ENCODE measurements at regions not wholly inside any gene's neighbourhood (a gene's known extent, or its start where the extent isn't known, plus 50 kb on each side); places are given as distances from the start of the nearest gene placed in this dataset.

- Histone ChIP-seq H2AK5ac (ENCODE audit: insufficient read length, low read length) (no peak overlapping the region), H3K9me3 (ENCODE audit: control insufficient read depth, low read depth, low read length) (no peaks in the 10 kb centered on the region), H3K56ac (ENCODE audit: insufficient read length, low read depth, low read length) (no peak overlapping the region), H3K23ac (ENCODE audit: insufficient read length, low read depth, low read length) (no peak overlapping the region), H2BK5ac (ENCODE audit: insufficient read length, low read length) (no peak overlapping the region), H2BK12ac (ENCODE audit: insufficient read length, low read depth, low read length) (no peak overlapping the region), H2BK120ac (ENCODE audit: low read depth, low read length, poor library complexity, severe bottlenecking) (no peak overlapping the region), H3K27ac (ENCODE audit: insufficient read length, low read depth, low read length) (no peak overlapping the region), H3K4ac (ENCODE audit: low read depth, low read length) (no peak overlapping the region), H3K4me1 (ENCODE audit: insufficient read depth, low read length) (no peaks in the 10 kb centered on the region), H4K91ac (ENCODE audit: insufficient read length, low read depth, low read length) (no peak overlapping the region), H3K9ac (ENCODE audit: extremely low read depth, insufficient read length, low read length) (no peak overlapping the region), H3K14ac (ENCODE audit: insufficient read depth, low read length) (no peak overlapping the region), H2BK20ac (ENCODE audit: low read depth, low read length, poor library complexity, severe bottlenecking) (no peak overlapping the region), H4K20me1 (ENCODE audit: control insufficient read depth, insufficient read depth, insufficient read length) (no peaks in the 10 kb centered on the region), H4K5ac (ENCODE audit: insufficient read length, low read depth, low read length) (no peak overlapping the region), H3K18ac (ENCODE audit: insufficient read length, low read depth, low read length) (no peak overlapping the region), H3K79me1 (ENCODE audit: insufficient read depth, low read depth, low read length, poor library complexity, severe bottlenecking) (no peaks in the 10 kb centered on the region), H4K8ac (replicated peaks; ENCODE audit: insufficient read length, low read depth, low read length) (no peak overlapping the region), H3K79me2 (ENCODE audit: insufficient read depth, low read length) (no peaks in the 10 kb centered on the region), H2AFZ (ENCODE audit: low read length) (no peak overlapping the region), H2BK15ac (ENCODE audit: low read depth, low read length) (no peak overlapping the region), H3K27me3 (ENCODE audit: insufficient read depth, low read length) (no peaks in the 10 kb centered on the region), H3K23me2 (ENCODE audit: insufficient read length, low read depth, low read length, poor library complexity, severe bottlenecking) (no peaks in the 10 kb centered on the region), H3K4me2 (ENCODE audit: insufficient read depth, insufficient read length, low read length) (no peak overlapping the region), H3T11ph (ENCODE audit: low read length) (no peak overlapping the region)
- no peak for TF ChIP-seq CTCF (conservative IDR thresholded peaks at IDR 0.05)
- no peaks in the 10 kb centered on the region for H3K27me3 Mint-ChIP-seq (ENCODE audit: low read depth)
- no peak overlapping the region for H3K4me3 Mint-ChIP-seq
- WGBS (ENCODE audit: extremely low coverage, insufficient read length, low lambda C conversion rate) = no CpG with 5 or more reads among the region's 1 CpG
- H3K27ac Mint-ChIP-seq = no peak overlapping the region
- no peaks in the 10 kb centered on the region for H3K4me1 Mint-ChIP-seq
- no peak for DNase-seq
- no peaks in the 10 kb centered on the region for H3K9me3 Mint-ChIP-seq
- H3K36me3 Mint-ChIP-seq (ENCODE audit: insufficient read depth in 1 of 3, low read depth in 3 of 3) = no peaks in the 10 kb centered on the region
Measured at GRCh38 chr4:20486433-20486832, 213.8 kb upstream of the PACRGL start.
